DOHH2 (cell line): ENCODE measurements at regions not wholly inside any gene's neighbourhood (a gene's known extent, or its start where the extent isn't known, plus 50 kb on each side); places are given as distances from the start of the nearest gene placed in this dataset.
"Not testable (repeated sequence)": the region's sequence is repeated elsewhere in the genome, so short reads cannot be mapped to it uniquely, and the experiment has no call there.

Experiments used
- H3F3A ChIP-seq: fragments of 200-600 bp; sonication (generic), shearing (Covaris generic); 2 replicates; pipeline ENCODE4 v1.6.0; 2016; ENCODE audit warnings: antibody characterized with exemption, mild to moderate bottlenecking; ENCODE audit not compliant: control insufficient read depth, insufficient read depth
- H3K27ac ChIP-seq: fragments of 200-600 bp; sonication (generic); 2 replicates; pipeline ENCODE4 v1.5.1; 2014; ENCODE audit warnings: low read depth, mild to moderate bottlenecking, low read length, moderate library complexity
- H3K27me3 ChIP-seq: fragments of 200-600 bp; sonication (generic); 2 replicates; pipeline ENCODE4 v1.6.1; 2014; ENCODE audit warnings: mild to moderate bottlenecking, low read length, mixed read lengths; ENCODE audit not compliant: control insufficient read depth
- H3K36me3 ChIP-seq: fragments of 200-600 bp; sonication (generic); 2 replicates; pipeline ENCODE4 v1.6.1; 2014; ENCODE audit warnings: mild to moderate bottlenecking, low read length, moderate library complexity, mixed read lengths; ENCODE audit not compliant: control insufficient read depth
- H3K4me1 ChIP-seq: fragments of 200-600 bp; sonication (generic); 2 replicates; pipeline ENCODE4 v1.6.1; 2014; ENCODE audit warnings: mild to moderate bottlenecking, low read length, mixed read lengths; ENCODE audit not compliant: control insufficient read depth
- H3K4me2 ChIP-seq: fragments of 200-600 bp; sonication (generic); 2 replicates; pipeline ENCODE4 v1.6.0; 2014; ENCODE audit warnings: mild to moderate bottlenecking, low read length, moderate library complexity
- H3K4me3 ChIP-seq: fragments of 200-600 bp; sonication (generic); 2 replicates; pipeline ENCODE4 v1.5.1; 2014; ENCODE audit warnings: mild to moderate bottlenecking, low read length, mixed read lengths
- H3K79me2 ChIP-seq: fragments of 200-600 bp; sonication (generic); 2 replicates; pipeline ENCODE4 v1.6.1; 2014; ENCODE audit warnings: mild to moderate bottlenecking, low read length, mixed read lengths; ENCODE audit not compliant: control insufficient read depth
- H3K9me2 ChIP-seq: fragments of 200-600 bp; sonication (generic); replicated peaks from 2 replicates; pipeline ENCODE4 v1.6.1; 2014; ENCODE audit warnings: mild to moderate bottlenecking, low read length, mixed read lengths; ENCODE audit not compliant: control insufficient read depth
- H3K9me3 ChIP-seq: fragments of 200-600 bp; sonication (generic); 2 replicates; pipeline ENCODE4 v1.6.1; 2014; ENCODE audit warnings: antibody characterized with exemption, low read length, mixed read lengths; ENCODE audit not compliant: control insufficient read depth, insufficient read depth
- H4K20me1 ChIP-seq: fragments of 200-600 bp; sonication (generic); 2 replicates; pipeline ENCODE4 v1.6.0; 2014; ENCODE audit warnings: low read depth, mild to moderate bottlenecking, antibody characterized with exemption, low read length, moderate library complexity; ENCODE audit not compliant: control insufficient read depth, insufficient read depth
- CTCF ChIP-seq: fragments of 200-600 bp; sonication (generic); IDR thresholded peaks from one replicate; pipeline ENCODE4 v1.5.1; 2014; ENCODE audit warnings: antibody characterized with exemption, mild to moderate bottlenecking, low read depth, low read length; ENCODE audit not compliant: poor library complexity, severe bottlenecking
- EZH2phosphoT487 ChIP-seq: fragments of 200-600 bp; sonication (generic); IDR thresholded peaks from 2 replicates; pipeline ENCODE4 v1.6.1; 2017; ENCODE audit warnings: borderline replicate concordance, mild to moderate bottlenecking, antibody characterized with exemption, low read length, moderate library complexity, mixed read lengths

- Histone ChIP-seq H3F3A (no peaks in the 10 kb centered on the region), H3K27me3 (no peaks in the 10 kb centered on the region), H3K4me3 (no peak overlapping the region), H3K36me3 (no peaks in the 10 kb centered on the region), H3K9me2 (no peaks in the 10 kb centered on the region), H4K20me1 (no peaks in the 10 kb centered on the region), H3K79me2 (no peaks in the 10 kb centered on the region), H3K4me2 (no peak overlapping the region), H3K9me3 (no peaks in the 10 kb centered on the region), H3K27ac (no peak overlapping the region), H3K4me1 (no peaks in the 10 kb centered on the region)
- no peak for TF ChIP-seq CTCF
- no peak for TF ChIP-seq EZH2phosphoT487
These were observed 149.7 kb downstream of the RRAGB start for GRCh38 chrX:55867181-55867651.

- Histone ChIP-seq H3K79me2 (no peaks in the 10 kb centered on the region), H3K4me3 (no peak overlapping the region), H3F3A (no peaks in the 10 kb centered on the region), H3K4me2 (no peak overlapping the region), H3K9me2 (no peaks in the 10 kb centered on the region), H3K9me3 (no peaks in the 10 kb centered on the region), H3K36me3 (no peaks in the 10 kb centered on the region), H4K20me1 (no peaks in the 10 kb centered on the region), H3K4me1 (no peaks in the 10 kb centered on the region), H3K27ac (no peak overlapping the region), H3K27me3 (no peaks in the 10 kb centered on the region)
- no peak for TF ChIP-seq CTCF
- TF ChIP-seq EZH2phosphoT487, result no peak
These were observed 150.2 kb downstream of the RRAGB start for GRCh38 chrX:55867708-55868107.

GRCh38 chrX:55874807-55875206 is 157.3 kb downstream of the RRAGB start:
- Histone ChIP-seq H3K36me3 (no peaks in the 10 kb centered on the region), H3K27ac (no peak overlapping the region), H3F3A (no peaks in the 10 kb centered on the region), H3K9me3 (no peaks in the 10 kb centered on the region), H3K4me1 (no peaks in the 10 kb centered on the region), H3K4me2 (no peak overlapping the region), H4K20me1 (no peaks in the 10 kb centered on the region), H3K79me2 (no peaks in the 10 kb centered on the region), H3K9me2 (no peaks in the 10 kb centered on the region), H3K4me3 (no peak overlapping the region), H3K27me3 (no peaks in the 10 kb centered on the region)
- TF ChIP-seq EZH2phosphoT487, result no peak

GRCh38 chrX:55883541-55883940 is 166.0 kb downstream of the RRAGB start:
- not testable (repeated sequence) for H3K4me3 ChIP-seq

More at GRCh38 chrX:55883541-55883940, 166.0 kb downstream of the RRAGB start:
- not testable (repeated sequence) for H3K9me2 ChIP-seq, H3K27me3 ChIP-seq, H3K36me3 ChIP-seq, H3K79me2 ChIP-seq, H3K9me3 ChIP-seq, H3K27ac ChIP-seq, H3K4me1 ChIP-seq, H3F3A ChIP-seq, H3K4me2 ChIP-seq, H4K20me1 ChIP-seq
